Endothelial cell of umbilical vein (primary cell): ENCODE measurements at regions not wholly inside any gene's neighbourhood (a gene's known extent, or its start where the extent isn't known, plus 50 kb on each side); places are given as distances from the start of the nearest gene placed in this dataset.

Experiments used
- BruUV-seq: library from RNA; stranded (reverse); fragments of 400-500 nt; replicated peaks from 2 replicates; lab custom pipeline; 2021; lab: Mats Ljungman, UMichigan
- CTCF ChIA-PET: fragments of 300-600, 350-600 bp; sonication (Branson Sonifier 250); formaldehyde crosslinking; loops from one replicate; lab custom pipeline; 2021; ENCODE audit warnings: antibody characterized with exemption, inconsistent platforms; lab: Charles Lee
- POLR2A ChIA-PET: fragments of 300-600, 350-600 bp; sonication (Branson Sonifier 250); formaldehyde crosslinking; loops from one replicate; lab custom pipeline; 2021; ENCODE audit warnings: antibody characterized with exemption, inconsistent platforms; lab: Charles Lee
- DNase-seq: peaks from one replicate; pipeline ENCODE4 v3.0.0-alpha.2; 2011; ENCODE audit warnings: low read depth, low spot score
- FAIRE-seq: peaks from 2 replicates; lab custom pipeline; 2011; peaks lifted over from hg19 to GRCh38; lab: Jason Lieb, UNC
- H2AFZ ChIP-seq: 2 replicates; pipeline ENCODE4 v1.6.0; 2012; ENCODE audit warnings: low read depth, low read length, control low read depth, inconsistent platforms
- H3K27ac ChIP-seq: 2 replicates; pipeline ENCODE4 v1.5.1; 2011; ENCODE audit warnings: low read depth, mild to moderate bottlenecking, control low read depth, low read length, moderate library complexity; ENCODE audit not compliant: insufficient read depth
- H3K27me3 ChIP-seq, 2 experiments: 2 replicates each; pipeline versions ENCODE4 v1.6.0 to v1.6.1; 2011; ENCODE audit warnings: low read length in 2 of 2, mixed read lengths in 1 of 2; ENCODE audit not compliant: control insufficient read depth in 2 of 2, insufficient read depth in 2 of 2
- H3K36me3 ChIP-seq, 2 experiments: 2 replicates in 1 of 2; 3 replicates in 1 of 2; pipeline ENCODE4 v1.5.1; 2011; ENCODE audit warnings: low read length in 2 of 2, mild to moderate bottlenecking in 1 of 2, moderate library complexity in 1 of 2; ENCODE audit not compliant: control insufficient read depth in 2 of 2, insufficient read depth in 2 of 2; ENCODE audit errors: extremely low read depth in 1 of 2
- H3K4me1 ChIP-seq: 3 replicates; pipeline ENCODE4 v1.5.1; 2011; ENCODE audit warnings: mild to moderate bottlenecking, low read length; ENCODE audit not compliant: control insufficient read depth, insufficient read depth; ENCODE audit errors: extremely low read depth
- H3K4me2 ChIP-seq: 2 replicates; pipeline ENCODE4 v1.6.1; 2011; ENCODE audit warnings: low read length, control low read depth, mixed read lengths; ENCODE audit not compliant: insufficient read depth
- H3K4me3 ChIP-seq, 3 experiments: fragments of 200-600 bp in 1 of 3; sonication (generic), shearing (Covaris generic) in 1 of 3; replicated peaks in 1 of 3; 2 replicates each; pipeline ENCODE4 v1.5.1; 2011 to 2016; ENCODE audit warnings: control low read depth in 3 of 3, low read length in 3 of 3, mild to moderate bottlenecking in 2 of 3, inconsistent platforms in 1 of 3, low read depth in 1 of 3, moderate library complexity in 1 of 3; ENCODE audit not compliant: insufficient read depth in 1 of 3
- H3K79me2 ChIP-seq: 2 replicates; pipeline ENCODE4 v1.6.0; 2012; ENCODE audit warnings: low read length, inconsistent platforms; ENCODE audit not compliant: control insufficient read depth, insufficient read depth
- H3K9ac ChIP-seq: replicated peaks from 2 replicates; pipeline ENCODE3; 2011; ENCODE audit warnings: low read length, control low read depth; ENCODE audit not compliant: insufficient read depth; ENCODE audit errors: extremely low read depth
- H3K9me1 ChIP-seq: replicated peaks from 3 replicates; pipeline ENCODE4 v1.6.0; 2011; ENCODE audit warnings: mild to moderate bottlenecking, low read length; ENCODE audit not compliant: control insufficient read depth, insufficient read depth; ENCODE audit errors: extremely low read depth
- H3K9me3 ChIP-seq: replicated peaks from 2 replicates; pipeline ENCODE4 v1.5.1; 2012; ENCODE audit warnings: low read length, inconsistent platforms; ENCODE audit not compliant: control insufficient read depth, insufficient read depth
- H4K20me1 ChIP-seq: replicated peaks from 2 replicates; pipeline ENCODE3; 2011; ENCODE audit warnings: mild to moderate bottlenecking, low read length; ENCODE audit not compliant: control insufficient read depth, insufficient read depth; ENCODE audit errors: extremely low read depth
- EZH2 ChIP-seq: IDR thresholded peaks from 2 replicates; pipeline ENCODE4 v1.6.1; 2012; ENCODE audit warnings: borderline replicate concordance, low read depth, mild to moderate bottlenecking, moderate library complexity, low read length, inconsistent platforms; ENCODE audit not compliant: severe bottlenecking
- FOS ChIP-seq: IDR thresholded peaks from 2 replicates; pipeline ENCODE4 v1.6.1; 2011; ENCODE audit warnings: mild to moderate bottlenecking, low read length, moderate library complexity, borderline replicate concordance; ENCODE audit not compliant: insufficient read depth
- GATA2 ChIP-seq: IDR thresholded peaks from 2 replicates; pipeline ENCODE4 v1.7.0; 2011; ENCODE audit warnings: low read depth, mild to moderate bottlenecking, moderate library complexity, mixed read lengths, low read length; ENCODE audit not compliant: insufficient read length, insufficient read depth
- JUN ChIP-seq: IDR thresholded peaks from 2 replicates; pipeline ENCODE4 v1.6.1; 2011; ENCODE audit warnings: borderline replicate concordance, low read depth; ENCODE audit not compliant: insufficient read length, insufficient read depth
- MYC ChIP-seq: IDR thresholded peaks from one replicate; pipeline ENCODE4 v1.6.1; 2011; ENCODE audit warnings: mild to moderate bottlenecking, low read depth, low read length
- POLR2A ChIP-seq: IDR thresholded peaks from 2 replicates; pipeline ENCODE4 v1.6.1; 2012; ENCODE audit warnings: low read depth, mild to moderate bottlenecking, control low read depth, low read length
- POLR2AphosphoS5 ChIP-seq: IDR thresholded peaks from 2 replicates; pipeline ENCODE4 v1.6.1; 2012; ENCODE audit warnings: low read depth, mild to moderate bottlenecking, control low read depth, low read length, moderate library complexity; ENCODE audit not compliant: insufficient read depth
- dilution Hi-C: fragments of 300-500 bp; cut with MboI; formaldehyde crosslinking; loops from one replicate; pipeline ENCODE4 v1.15.0; 2019; ENCODE audit warnings: low sequenced_read_pairs; ENCODE audit not compliant: extremely low pct_ligation_motif_present
- intact Hi-C: fragments of 100-400 bp; cut with micrococcal nuclease; formaldehyde crosslinking; loops from one replicate; pipeline ENCODE4 v1.10.0; 2022
- TF ChIP-seq, protein P1 (sequence below): IDR thresholded peaks from 2 replicates; pipeline ENCODE4 v1.6.1; 2011; ENCODE audit not compliant: insufficient read depth, insufficient read length
- TF ChIP-seq, protein P2 (sequence below), 2 donors: IDR thresholded peaks; 1 replicate in 1 of 2; 2 replicates in 1 of 2; pipeline ENCODE4 v1.5.1; 2011; ENCODE audit warnings: low read length in 2 of 2, mild to moderate bottlenecking in 2 of 2, moderate library complexity in 2 of 2, control low read depth in 1 of 2, inconsistent platforms in 1 of 2, low read depth in 1 of 2; ENCODE audit not compliant: insufficient read depth in 1 of 2; ENCODE audit errors: extremely low read depth in 1 of 2

DNA sequence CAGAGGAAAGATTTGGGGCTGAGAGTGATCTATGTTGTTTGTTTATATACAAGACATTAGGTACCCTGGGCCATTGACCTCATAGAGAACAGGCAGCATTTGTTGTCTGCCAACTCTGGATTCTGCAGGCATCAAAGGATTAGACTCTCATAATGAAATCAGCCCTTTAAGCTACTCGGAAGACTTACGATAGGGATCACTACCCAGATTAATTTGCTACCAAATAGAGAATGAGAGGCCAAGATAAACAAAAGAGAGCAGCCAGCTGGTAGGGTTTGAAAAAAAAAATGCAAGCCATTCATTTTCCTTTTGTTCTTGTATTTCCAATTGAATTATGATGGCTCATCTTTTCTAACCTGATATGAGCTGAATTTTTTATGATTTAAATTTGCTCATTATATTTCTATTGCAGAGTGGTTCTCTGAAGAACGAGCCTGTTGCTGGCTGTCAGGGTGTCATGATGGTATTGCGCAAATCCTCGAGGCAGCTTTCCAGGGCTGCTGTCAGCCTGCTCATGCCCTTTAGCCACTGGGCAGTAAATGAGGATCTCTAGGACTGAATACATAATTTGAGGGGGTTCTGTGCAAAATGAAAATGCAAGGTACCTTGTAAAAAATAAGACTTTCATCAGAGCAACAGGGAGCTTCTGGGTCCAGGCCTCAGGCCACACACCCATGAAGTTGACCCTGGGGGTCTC, 116.4 kb upstream of the KCNJ15 start:
- DNase-seq, result peak; percentile 34
- H3K4me3 ChIP-seq, result no peak overlapping the region
- no peak overlapping the region for H3K27ac ChIP-seq
- dilution Hi-C loops (no loop called here), intact Hi-C loops (no loop called here)
- H3K9me1 ChIP-seq, result no peaks in the 10 kb centered on the region
- H3K27me3 ChIP-seq, result peaks cover 0 to 12% of the 10 kb centered on the region in 2 experiments
- POLR2A ChIA-PET, result no interaction called here
- no peak overlapping the region for H3K4me2 ChIP-seq
- no peak for FAIRE-seq
- no peak overlapping the region for H2AFZ ChIP-seq
- no peak overlapping the region for H3K9ac ChIP-seq
- no peaks in the 10 kb centered on the region for H3K79me2 ChIP-seq
- no peak for TF ChIP-seq POLR2A
- TF ChIP-seq, protein P1, sequence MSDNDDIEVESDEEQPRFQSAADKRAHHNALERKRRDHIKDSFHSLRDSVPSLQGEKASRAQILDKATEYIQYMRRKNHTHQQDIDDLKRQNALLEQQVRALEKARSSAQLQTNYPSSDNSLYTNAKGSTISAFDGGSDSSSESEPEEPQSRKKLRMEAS, result no peak
- no peak for TF ChIP-seq FOS
- TF ChIP-seq, protein P2, sequence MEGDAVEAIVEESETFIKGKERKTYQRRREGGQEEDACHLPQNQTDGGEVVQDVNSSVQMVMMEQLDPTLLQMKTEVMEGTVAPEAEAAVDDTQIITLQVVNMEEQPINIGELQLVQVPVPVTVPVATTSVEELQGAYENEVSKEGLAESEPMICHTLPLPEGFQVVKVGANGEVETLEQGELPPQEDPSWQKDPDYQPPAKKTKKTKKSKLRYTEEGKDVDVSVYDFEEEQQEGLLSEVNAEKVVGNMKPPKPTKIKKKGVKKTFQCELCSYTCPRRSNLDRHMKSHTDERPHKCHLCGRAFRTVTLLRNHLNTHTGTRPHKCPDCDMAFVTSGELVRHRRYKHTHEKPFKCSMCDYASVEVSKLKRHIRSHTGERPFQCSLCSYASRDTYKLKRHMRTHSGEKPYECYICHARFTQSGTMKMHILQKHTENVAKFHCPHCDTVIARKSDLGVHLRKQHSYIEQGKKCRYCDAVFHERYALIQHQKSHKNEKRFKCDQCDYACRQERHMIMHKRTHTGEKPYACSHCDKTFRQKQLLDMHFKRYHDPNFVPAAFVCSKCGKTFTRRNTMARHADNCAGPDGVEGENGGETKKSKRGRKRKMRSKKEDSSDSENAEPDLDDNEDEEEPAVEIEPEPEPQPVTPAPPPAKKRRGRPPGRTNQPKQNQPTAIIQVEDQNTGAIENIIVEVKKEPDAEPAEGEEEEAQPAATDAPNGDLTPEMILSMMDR (IDR thresholded peaks at IDR 0.05; ENCODE audit: extremely low read depth in 1 of 2, insufficient read depth in 1 of 2, low read depth in 1 of 2, low read length in 2 of 2), result no peak
- TF ChIP-seq GATA2, result no peak
- no peak for TF ChIP-seq MYC
- no peak for TF ChIP-seq POLR2AphosphoS5
- no peak for TF ChIP-seq EZH2
- no peak for TF ChIP-seq JUN
- BruUV-seq, result no TSS peak
- no peaks in the 10 kb centered on the region for H3K4me1 ChIP-seq
- no peaks in the 10 kb centered on the region for H3K9me3 ChIP-seq
- H4K20me1 ChIP-seq, result no peaks in the 10 kb centered on the region
- CTCF ChIA-PET, result interaction anchor here (1.1 to 1.7 kb wide), 5 partner anchors 12 to 30 kb away, joined by 3 to 7 read pairs (median 3); no protein-coding TSS in a partner anchor
- no peaks in the 10 kb centered on the region for H3K36me3 ChIP-seq
